HG02571 (cell line): ENCODE measurements at regions not wholly inside any gene's neighbourhood (a gene's known extent, or its start where the extent isn't known, plus 50 kb on each side); places are given as distances from the start of the nearest gene placed in this dataset.
"Not testable (repeated sequence)": the region's sequence is repeated elsewhere in the genome, so short reads cannot be mapped to it uniquely, and the experiment has no call there.

Source experiments
- ATAC-seq: cut with Tn5 transposase; IDR thresholded peaks from one replicate; pipeline ENCODE4 v1.9.1; 2021; ENCODE audit warnings: mild to moderate bottlenecking, moderate library complexity; ENCODE audit not compliant: unreplicated experiment

GRCh38 chr3:5899014-5899761 is 711.7 kb downstream of the EDEM1 start:
- ATAC-seq = no peak

GRCh38 chr3:5917932-5918331 is 730.4 kb downstream of the EDEM1 start:
- no peak for ATAC-seq

- no peak for ATAC-seq
These were observed 731.1 kb downstream of the EDEM1 start for GRCh38 chr3:5918626-5919025.

GRCh38 chr3:5929027-5929426 is 741.5 kb downstream of the EDEM1 start:
- ATAC-seq = no peak

GRCh38 chr3:5944061-5944460 is 756.6 kb downstream of the EDEM1 start:
- ATAC-seq = not testable (repeated sequence)

GRCh38 chr3:5948084-5948483 is 760.6 kb downstream of the EDEM1 start:
- ATAC-seq = no peak

- ATAC-seq = no peak
These were observed 763.5 kb downstream of the EDEM1 start for GRCh38 chr3:5951026-5951425.

- no peak for ATAC-seq
These were observed 785.1 kb downstream of the EDEM1 start for GRCh38 chr3:5972586-5972985.

- no peak for ATAC-seq
These were observed 787.3 kb downstream of the EDEM1 start for GRCh38 chr3:5974630-5975322.

GRCh38 chr3:5977331-5977730 is 789.8 kb downstream of the EDEM1 start:
- ATAC-seq = no peak

GRCh38 chr3:5980475-5980874 is 793.0 kb downstream of the EDEM1 start:
- no peak for ATAC-seq

- no peak for ATAC-seq
These were observed 807.1 kb downstream of the EDEM1 start for GRCh38 chr3:5994651-5995050.

GRCh38 chr3:6018456-6018855 is 830.9 kb downstream of the EDEM1 start:
- ATAC-seq = no peak

GRCh38 chr3:6022621-6023020 is 835.1 kb downstream of the EDEM1 start:
- no peak for ATAC-seq

GRCh38 chr3:6025032-6025431 is 835.9 kb upstream of the GRM7 start:
- no peak for ATAC-seq

- ATAC-seq = not testable (repeated sequence)
These were observed 830.3 kb upstream of the GRM7 start for GRCh38 chr3:6030648-6031047.

- ATAC-seq = no peak
These were observed 825.3 kb upstream of the GRM7 start for GRCh38 chr3:6035626-6036025.

GRCh38 chr3:6039971-6040370 is 820.9 kb upstream of the GRM7 start:
- no peak for ATAC-seq

- ATAC-seq = no peak
These were observed 819.0 kb upstream of the GRM7 start for GRCh38 chr3:6041894-6042293.

- ATAC-seq = no peak
These were observed 813.9 kb upstream of the GRM7 start for GRCh38 chr3:6047016-6047415.

- no peak for ATAC-seq
These were observed 800.7 kb upstream of the GRM7 start for GRCh38 chr3:6060251-6060650.
